ENCODE measurements at regions not wholly inside any gene's neighbourhood (a gene's known extent, or its start where the extent isn't known, plus 50 kb on each side); places are given as distances from the start of the nearest gene placed in this dataset.

- Mint-ChIP-seq H3K27me3 (ENCODE audit: low read depth) (no peaks in the 10 kb centered on the region), H3K36me3 (ENCODE audit: low read depth) (no peaks in the 10 kb centered on the region), H3K4me1 (ENCODE audit: low read depth) (no peaks in the 10 kb centered on the region), H3K4me3 (ENCODE audit: unreplicated experiment) (no peak overlapping the region), H3K9me3 (ENCODE audit: low read depth) (peaks cover 5% of the 10 kb centered on the region), H3K27ac (ENCODE audit: unreplicated experiment) (no peak overlapping the region)
- DNase-seq (ENCODE audit: low spot score), result no peak
- TF ChIP-seq CTCF (IDR thresholded peaks at IDR 0.05), result no peak
Measured at GRCh38 chr6:66740346-66740745, 1033.3 kb upstream of the EYS start.

- DNase-seq (ENCODE audit: low spot score), result no peak
- Mint-ChIP-seq H3K4me3 (ENCODE audit: unreplicated experiment) (no peak overlapping the region), H3K4me1 (ENCODE audit: low read depth) (peaks cover 10% of the 10 kb centered on the region), H3K27ac (ENCODE audit: unreplicated experiment) (no peak overlapping the region), H3K36me3 (ENCODE audit: low read depth) (no peaks in the 10 kb centered on the region), H3K9me3 (ENCODE audit: low read depth) (peaks cover 2% of the 10 kb centered on the region), H3K27me3 (ENCODE audit: low read depth) (no peaks in the 10 kb centered on the region)
- no peak for TF ChIP-seq CTCF (IDR thresholded peaks at IDR 0.05)
Measured at GRCh38 chr6:66735106-66735890, 1028.3 kb upstream of the EYS start.

GRCh38 chr6:66731310-66731709, 1024.3 kb upstream of the EYS start:
- peaks cover 6% of the 10 kb centered on the region for H3K9me3 Mint-ChIP-seq (ENCODE audit: low read depth)
- no peak for DNase-seq (ENCODE audit: low spot score)
- H3K27me3 Mint-ChIP-seq (ENCODE audit: low read depth), result no peaks in the 10 kb centered on the region
- TF ChIP-seq CTCF (IDR thresholded peaks at IDR 0.05), result no peak
- H3K36me3 Mint-ChIP-seq (ENCODE audit: low read depth), result no peaks in the 10 kb centered on the region
- no peak overlapping the region for H3K27ac Mint-ChIP-seq (ENCODE audit: unreplicated experiment)
- peaks cover 10% of the 10 kb centered on the region for H3K4me1 Mint-ChIP-seq (ENCODE audit: low read depth)
- no peak overlapping the region for H3K4me3 Mint-ChIP-seq (ENCODE audit: unreplicated experiment)

GRCh38 chr6:66725670-66726069, 1018.6 kb upstream of the EYS start:
- no peak for TF ChIP-seq CTCF (IDR thresholded peaks at IDR 0.05)
- no peaks in the 10 kb centered on the region for H3K4me1 Mint-ChIP-seq (ENCODE audit: low read depth)
- H3K27me3 Mint-ChIP-seq (ENCODE audit: low read depth), result no peaks in the 10 kb centered on the region
- no peak overlapping the region for H3K27ac Mint-ChIP-seq (ENCODE audit: unreplicated experiment)
- DNase-seq (ENCODE audit: low spot score), result no peak
- peaks cover 6% of the 10 kb centered on the region for H3K9me3 Mint-ChIP-seq (ENCODE audit: low read depth)
- no peak overlapping the region for H3K4me3 Mint-ChIP-seq (ENCODE audit: unreplicated experiment)
- H3K36me3 Mint-ChIP-seq (ENCODE audit: low read depth), result no peaks in the 10 kb centered on the region

- no peak for TF ChIP-seq CTCF (IDR thresholded peaks at IDR 0.05)
- Mint-ChIP-seq H3K27ac (ENCODE audit: unreplicated experiment) (no peak overlapping the region), H3K36me3 (ENCODE audit: low read depth) (no peaks in the 10 kb centered on the region), H3K4me3 (ENCODE audit: unreplicated experiment) (no peak overlapping the region), H3K4me1 (ENCODE audit: low read depth) (no peaks in the 10 kb centered on the region), H3K9me3 (ENCODE audit: low read depth) (peaks cover 6% of the 10 kb centered on the region), H3K27me3 (ENCODE audit: low read depth) (no peaks in the 10 kb centered on the region)
- DNase-seq (ENCODE audit: low spot score), result no peak
Measured at GRCh38 chr6:66717801-66718200, 1010.8 kb upstream of the EYS start.
